ENCODE measurements at regions not wholly inside any gene's neighbourhood (a gene's known extent, or its start where the extent isn't known, plus 50 kb on each side); places are given as distances from the start of the nearest gene placed in this dataset.
A peak's percentile ranks its signal among the peaks of the same experiment; 100 is the strongest.

GRCh38 chr6:149217466-149217888 lies 100.0 kb upstream of the TAB2 start:
- no peak for DNase-seq (ENCODE audit: low read depth)
- H3K4me3 ChIP-seq (replicated peaks; ENCODE audit: low read depth, low read length), result no peak overlapping the region
- TF ChIP-seq CTCF (IDR thresholded peaks at IDR 0.05; ENCODE audit: low read length, missing control alignments), result no peak

GRCh38 chr6:149218471-149218870 lies 99.0 kb upstream of the TAB2 start:
- no peak overlapping the region for H3K4me3 ChIP-seq (replicated peaks; ENCODE audit: low read depth, low read length)
- no peak for TF ChIP-seq CTCF (IDR thresholded peaks at IDR 0.05; ENCODE audit: low read length, missing control alignments)
- no peak for DNase-seq (ENCODE audit: low read depth)

- no peak for DNase-seq (ENCODE audit: low read depth)
- no peak for TF ChIP-seq CTCF (IDR thresholded peaks at IDR 0.05; ENCODE audit: low read length, missing control alignments)
These were observed 98.6 kb upstream of the TAB2 start for GRCh38 chr6:149218915-149219314.

GRCh38 chr6:149220882-149221773 lies 96.4 kb upstream of the TAB2 start:
- no peak for DNase-seq (ENCODE audit: low read depth)
- TF ChIP-seq CTCF (IDR thresholded peaks at IDR 0.05; ENCODE audit: low read length, missing control alignments), result no peak

More at GRCh38 chr6:149218915-149219314, 98.6 kb upstream of the TAB2 start:
- no peak overlapping the region for H3K4me3 ChIP-seq (replicated peaks; ENCODE audit: low read depth, low read length)

GRCh38 chr6:149221774-149222070 lies 95.8 kb upstream of the TAB2 start:
- no peak for TF ChIP-seq CTCF (IDR thresholded peaks at IDR 0.05; ENCODE audit: low read length, missing control alignments)
- peak; percentile 24 for DNase-seq (ENCODE audit: low read depth)
- H3K4me3 ChIP-seq (replicated peaks; ENCODE audit: low read depth, low read length), result no peak overlapping the region

More at GRCh38 chr6:149220882-149221773, 96.4 kb upstream of the TAB2 start:
- H3K4me3 ChIP-seq (replicated peaks; ENCODE audit: low read depth, low read length), result no peak overlapping the region

GRCh38 chr6:149223120-149223903 lies 94.2 kb upstream of the TAB2 start:
- no peak for TF ChIP-seq CTCF (IDR thresholded peaks at IDR 0.05; ENCODE audit: low read length, missing control alignments)
- H3K4me3 ChIP-seq (replicated peaks; ENCODE audit: low read depth, low read length), result no peak overlapping the region
- no peak for DNase-seq (ENCODE audit: low read depth)
